HS-27A (cell line): ENCODE measurements at regions not wholly inside any gene's neighbourhood (a gene's known extent, or its start where the extent isn't known, plus 50 kb on each side); places are given as distances from the start of the nearest gene placed in this dataset.

ENCODE experiments used
- DNase-seq: peaks from one replicate; pipeline ENCODE4 v3.0.0-alpha.2; 2012; ENCODE audit warnings: low read depth, missing footprints

DNA sequence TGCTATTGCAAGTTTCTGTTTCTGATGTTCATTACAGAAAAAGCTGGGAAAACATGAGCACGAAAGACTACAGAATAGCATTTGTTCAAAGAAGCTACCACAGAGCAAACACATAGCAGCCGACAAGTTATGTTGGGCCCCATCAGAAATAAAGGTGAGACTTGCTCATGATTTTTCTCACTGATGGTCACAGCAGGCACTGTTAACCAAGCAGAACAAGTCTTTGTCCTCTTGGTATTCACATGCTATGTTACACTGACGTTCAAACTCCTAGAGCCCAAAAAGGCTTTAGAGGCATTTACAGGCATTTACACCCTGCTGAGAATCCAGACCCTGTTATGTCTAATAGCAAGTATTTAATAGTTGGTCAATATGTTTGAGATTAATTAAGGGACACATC, 235.0 kb upstream of the HNMT start:
- no peak for DNase-seq

DNA sequence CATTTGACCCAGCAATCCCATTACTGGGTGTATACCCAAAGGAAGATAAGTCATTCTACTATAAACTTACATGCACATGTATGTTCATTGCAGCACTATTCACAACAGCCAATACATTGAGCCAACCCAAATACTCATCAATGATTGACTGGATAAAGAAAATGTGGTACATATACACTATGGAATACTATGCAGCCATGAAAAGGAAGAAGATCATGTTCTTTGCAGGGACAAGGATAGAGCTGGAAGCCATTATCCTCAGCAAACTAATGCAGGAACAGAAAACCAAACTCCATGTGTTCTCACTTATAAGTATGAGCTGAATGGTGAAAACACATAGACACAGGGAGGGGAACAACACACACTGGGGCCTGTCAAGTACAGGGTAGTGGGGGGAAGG, 226.7 kb upstream of the HNMT start:
- DNase-seq = no peak

DNA sequence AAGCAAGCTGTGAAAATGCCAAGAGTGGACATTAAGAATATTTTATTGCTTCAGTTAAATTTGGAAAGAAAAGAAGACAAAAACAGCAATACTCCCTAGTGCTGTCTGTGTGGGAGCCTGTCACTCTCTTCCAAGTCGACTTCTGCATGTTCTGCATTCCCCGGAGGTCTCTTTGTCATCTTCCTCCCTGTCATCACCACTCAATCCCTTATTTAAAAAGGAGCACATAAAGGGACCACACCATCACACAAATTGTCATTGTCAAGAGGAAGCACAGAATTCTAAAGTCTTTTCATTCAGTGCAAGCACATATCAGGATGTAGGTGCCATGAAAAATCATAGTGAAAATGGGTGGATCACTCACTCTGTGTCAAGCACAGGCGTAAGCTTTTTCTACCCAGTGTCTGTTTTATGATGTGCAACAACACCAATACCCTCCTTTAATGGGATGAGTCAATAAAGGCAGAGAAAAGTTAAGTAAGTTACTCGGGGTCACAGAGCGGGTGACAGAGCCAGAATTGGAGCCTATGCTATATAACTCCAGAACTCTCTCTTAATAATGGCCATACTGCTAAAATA, 222.4 kb upstream of the HNMT start:
- no peak for DNase-seq

DNA sequence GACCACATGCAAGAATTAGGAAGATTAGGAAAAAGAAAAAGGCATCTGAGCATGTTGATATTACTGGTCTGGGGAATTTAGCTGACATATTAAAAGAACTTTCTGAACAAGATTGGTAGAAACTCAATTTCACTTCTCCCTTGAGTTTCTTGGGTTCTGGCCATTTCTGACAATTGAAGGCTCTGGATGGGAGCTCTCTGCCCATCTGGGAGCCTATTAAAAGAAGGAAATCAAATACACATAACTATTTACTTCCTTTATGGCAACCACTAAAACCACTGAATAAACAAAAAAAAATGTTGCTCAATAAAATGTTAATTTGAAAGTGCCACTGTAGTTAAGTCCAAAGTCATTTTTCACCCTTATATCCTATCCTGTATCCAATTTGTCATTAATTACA, 216.8 kb upstream of the HNMT start:
- no peak for DNase-seq

DNA sequence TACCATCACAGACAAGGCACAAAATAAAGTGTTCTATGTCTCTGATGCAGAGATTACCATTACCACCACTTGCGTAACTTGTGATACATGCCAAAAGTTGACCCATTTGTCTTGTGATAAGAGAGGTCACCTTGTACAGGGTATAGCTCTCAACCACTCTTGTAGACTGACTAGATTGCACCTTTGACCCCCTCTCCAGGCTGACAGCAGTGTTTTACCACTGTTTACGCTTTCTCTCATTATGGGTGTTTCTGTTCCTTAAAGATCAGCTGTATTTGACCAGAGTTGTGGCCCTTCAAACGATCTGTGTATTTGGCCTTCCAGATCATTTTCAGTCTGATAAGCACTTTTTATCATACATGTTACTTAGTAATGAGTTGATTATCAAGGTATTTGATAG, 215.7 kb upstream of the HNMT start:
- DNase-seq = no peak

DNA sequence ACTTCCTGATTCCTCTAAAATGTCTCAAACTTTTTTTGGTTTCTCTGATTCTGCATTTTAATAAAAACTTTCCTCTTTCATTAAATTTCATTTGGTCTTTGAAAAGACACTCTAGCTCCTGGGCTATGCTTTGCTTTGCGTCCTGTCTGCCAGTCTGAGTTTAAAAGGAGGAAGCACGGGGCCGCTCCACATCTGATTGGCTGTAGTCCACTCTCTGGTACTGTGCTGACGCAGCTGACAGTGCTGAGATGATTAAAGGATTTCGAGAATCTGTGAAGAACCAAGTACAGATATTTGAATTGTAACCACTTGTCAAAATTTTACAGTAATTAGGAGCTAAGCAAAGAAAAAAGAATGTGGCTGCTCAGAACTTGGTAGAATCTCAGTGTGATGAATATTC, 199.6 kb upstream of the HNMT start:
- DNase-seq = no peak

DNA sequence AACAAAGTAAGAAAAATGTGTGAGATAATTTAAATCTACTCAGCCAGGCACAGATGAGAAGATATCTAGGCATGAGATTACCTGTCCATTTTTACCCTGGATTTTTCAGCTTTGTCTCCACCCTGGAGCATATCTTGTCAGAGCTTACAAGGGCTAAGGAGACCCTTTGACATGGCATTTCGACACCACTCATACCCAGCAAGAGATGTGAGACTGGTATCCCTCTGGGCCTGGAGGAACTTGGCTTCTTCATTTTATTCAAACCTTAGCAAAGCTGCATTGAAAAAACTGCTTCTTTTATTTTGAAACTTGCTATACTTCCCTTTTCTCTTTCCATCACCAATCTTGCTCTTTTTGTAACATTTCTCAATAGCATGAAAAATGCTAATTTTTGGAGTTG, 194.9 kb upstream of the HNMT start:
- no peak for DNase-seq

DNA sequence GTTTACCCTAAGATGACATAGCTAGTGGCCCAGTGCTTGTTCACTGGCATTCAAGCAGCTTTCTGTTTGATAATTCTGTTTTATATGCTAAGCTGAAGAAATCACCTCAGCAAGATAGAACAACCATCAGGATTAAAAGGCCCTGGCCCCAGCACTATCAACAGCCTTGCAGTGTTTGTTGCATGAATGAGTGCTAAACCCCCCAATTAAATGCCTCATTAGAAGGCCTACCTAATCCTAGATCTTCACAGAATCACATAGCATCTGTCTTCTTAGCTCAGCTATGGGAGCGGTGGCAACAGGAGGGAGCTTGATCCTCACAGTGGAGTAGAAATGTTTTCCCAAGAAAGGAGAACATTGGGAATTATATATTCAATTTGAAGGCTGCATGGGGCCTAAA, 194.1 kb upstream of the HNMT start:
- DNase-seq = no peak

DNA sequence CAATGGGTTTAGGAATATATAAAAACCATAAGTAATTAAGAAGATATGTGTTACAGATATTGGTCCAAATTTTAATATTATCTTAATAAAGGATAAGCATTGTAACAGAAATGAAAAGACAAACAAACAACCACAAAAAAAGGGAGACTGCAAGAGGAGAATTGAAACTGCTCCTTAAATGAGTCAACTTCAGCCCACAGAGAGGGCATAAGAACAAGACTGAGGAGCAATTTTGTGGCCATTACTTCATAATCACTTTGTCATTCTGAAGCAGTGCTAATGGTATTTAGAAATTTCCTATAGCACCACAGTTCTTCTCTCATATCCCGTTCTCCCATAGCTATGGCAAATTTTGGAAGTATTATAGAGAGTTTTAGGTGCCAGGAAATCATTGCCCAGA, 193.2 kb upstream of the HNMT start:
- no peak for DNase-seq

DNA sequence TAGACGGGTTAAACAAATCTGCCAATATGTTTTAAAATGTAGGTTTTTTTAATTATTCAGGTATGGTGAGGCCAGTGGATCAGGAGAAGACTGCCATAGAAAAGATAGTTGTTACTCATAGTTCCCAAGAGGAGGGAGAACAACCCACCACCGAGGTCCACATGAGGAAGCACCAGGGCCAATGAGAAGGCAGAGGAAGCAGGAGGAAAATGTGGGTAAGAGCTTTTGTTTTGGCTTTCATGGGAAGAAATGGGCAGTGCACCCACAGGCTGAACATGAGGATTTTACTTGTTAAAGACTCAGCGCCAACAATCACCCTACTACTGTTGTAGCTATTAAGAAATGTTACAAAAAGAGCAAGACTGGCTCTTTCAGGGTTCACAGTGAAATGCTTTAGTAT, 191.8 kb upstream of the HNMT start:
- no peak for DNase-seq

DNA sequence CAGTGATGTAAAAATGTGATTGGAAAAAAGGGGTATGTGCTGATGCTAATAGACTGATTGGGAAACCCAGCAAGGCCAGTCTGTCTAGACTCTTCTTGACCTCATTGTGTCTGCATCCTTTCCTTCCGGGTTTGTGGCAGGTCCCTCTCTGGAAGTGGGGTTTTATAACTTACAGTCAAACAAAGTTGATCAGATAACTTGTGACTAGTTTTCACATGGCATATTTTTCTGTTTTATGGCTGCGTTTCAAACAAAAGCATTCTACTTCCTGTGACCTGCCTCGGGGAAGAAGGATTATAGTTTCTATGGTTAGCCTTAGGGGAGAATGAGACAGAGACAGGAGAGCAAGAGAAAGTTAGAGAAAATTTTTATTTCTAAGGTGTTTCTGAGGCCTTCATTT, 188.7 kb upstream of the HNMT start:
- DNase-seq = no peak

DNA sequence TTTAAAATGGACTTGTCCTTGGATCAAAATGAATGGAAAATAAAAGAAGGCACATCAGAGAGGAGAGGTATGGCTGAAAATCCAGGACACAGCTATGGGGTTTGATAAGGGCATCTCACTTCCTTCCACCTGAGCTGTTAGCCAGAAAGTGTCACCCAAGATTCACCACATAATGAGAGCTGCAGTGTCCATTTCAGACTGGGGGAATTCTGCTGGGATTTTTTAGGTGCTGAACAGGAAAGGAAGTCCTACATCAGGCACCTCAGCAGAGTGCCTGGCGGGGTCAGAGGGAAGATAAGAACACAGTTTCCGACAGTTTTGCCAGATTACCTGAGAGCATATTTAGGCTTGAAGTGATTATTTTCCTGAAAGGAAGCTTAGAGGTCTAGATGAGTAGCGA, 187.6 kb upstream of the HNMT start:
- no peak for DNase-seq

DNA sequence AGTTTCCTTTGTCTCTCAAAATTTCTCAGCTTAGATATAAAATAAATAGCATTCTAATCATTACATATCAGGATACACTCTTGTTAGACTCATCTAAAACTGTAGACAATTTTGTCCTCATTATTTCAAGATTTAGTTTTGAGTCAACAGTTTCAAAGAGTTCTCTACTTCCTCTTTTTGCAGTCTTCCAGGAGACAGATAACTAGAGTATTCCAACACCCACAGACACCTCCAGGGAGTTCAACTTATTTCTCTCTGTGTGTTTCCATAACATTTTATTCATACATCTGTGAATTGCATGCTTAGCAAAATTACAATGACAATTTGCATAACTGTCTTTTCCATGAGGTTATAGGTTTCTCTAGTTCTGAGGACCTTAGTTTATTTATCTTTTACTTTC, 166.6 kb upstream of the HNMT start:
- no peak for DNase-seq

DNA sequence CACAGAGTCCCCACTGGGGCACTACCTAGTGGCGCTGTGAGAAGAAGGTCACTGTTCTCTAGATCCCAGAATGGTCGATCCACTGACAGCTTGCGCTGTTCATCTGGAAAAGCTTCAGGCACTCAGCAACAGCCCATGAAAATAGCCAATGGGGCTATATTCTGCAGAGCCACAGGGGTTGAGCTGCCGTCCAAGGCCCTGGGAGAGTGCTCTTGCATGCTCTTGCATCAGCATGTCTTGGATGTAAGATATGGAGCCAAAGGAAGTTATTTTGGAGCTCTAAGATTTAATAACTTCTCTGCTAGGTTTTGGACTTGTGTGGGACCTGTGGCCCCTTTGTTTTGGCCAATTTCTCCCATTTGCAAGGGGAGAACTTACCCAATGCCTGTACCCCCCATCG, 164.7 kb upstream of the HNMT start:
- no peak for DNase-seq

DNA sequence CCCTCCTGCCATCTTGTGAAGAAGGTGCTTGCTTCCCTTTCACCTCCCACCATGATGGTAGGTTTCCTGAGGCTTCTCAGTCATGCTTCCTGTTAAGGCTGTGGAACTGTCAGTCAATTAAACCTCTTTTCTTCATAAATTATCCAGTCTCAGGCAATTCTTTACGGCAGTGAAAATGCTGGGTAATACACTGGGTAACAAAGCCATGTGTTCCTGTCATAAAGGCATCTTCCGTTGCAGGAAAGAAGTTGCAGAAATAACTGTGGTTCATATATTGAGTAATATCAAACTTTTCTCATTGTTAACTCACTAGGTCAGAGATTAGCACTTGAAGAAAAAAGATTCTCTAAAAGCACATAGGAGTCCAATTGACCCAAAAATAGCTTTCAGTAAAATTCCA, 163.9 kb upstream of the HNMT start:
- no peak for DNase-seq

DNA sequence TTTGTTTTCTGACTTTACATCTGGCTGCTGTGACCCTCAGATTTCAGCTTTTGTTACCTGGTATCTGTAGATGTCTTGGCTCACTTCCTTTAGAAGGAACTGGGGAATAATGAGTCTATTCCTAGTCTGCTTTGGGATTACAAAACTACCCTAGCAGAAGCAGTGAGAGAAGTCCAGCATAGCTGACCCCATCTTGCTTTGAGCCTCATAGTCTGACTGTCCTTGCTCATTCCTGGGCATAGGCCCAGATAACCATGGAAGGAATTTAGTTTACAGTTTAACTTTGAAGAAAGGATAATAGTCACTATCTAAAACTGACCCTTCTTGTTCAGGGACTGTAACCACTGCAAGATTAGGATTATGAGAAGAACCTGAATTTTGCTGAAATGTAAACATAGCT, 163.0 kb upstream of the HNMT start:
- no peak for DNase-seq

DNA sequence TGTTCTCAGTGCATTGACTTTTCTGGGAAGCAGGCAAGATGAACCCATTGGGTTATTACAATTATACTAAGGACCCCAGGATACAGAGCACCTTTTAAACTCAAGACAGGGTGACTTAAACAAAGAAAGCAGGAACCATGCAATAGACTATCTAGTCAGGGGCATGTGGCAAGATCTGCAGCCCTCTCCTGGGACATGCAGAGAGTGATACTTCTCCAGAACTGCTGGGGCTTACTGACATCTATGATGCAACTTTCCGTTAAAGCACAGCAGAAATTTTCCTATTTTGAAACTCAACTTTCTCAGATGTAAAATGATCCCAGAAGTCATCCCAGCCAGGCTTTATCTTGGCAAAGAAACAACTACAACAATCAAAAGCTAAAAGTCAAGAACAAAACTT, 162.2 kb upstream of the HNMT start:
- DNase-seq = no peak

DNA sequence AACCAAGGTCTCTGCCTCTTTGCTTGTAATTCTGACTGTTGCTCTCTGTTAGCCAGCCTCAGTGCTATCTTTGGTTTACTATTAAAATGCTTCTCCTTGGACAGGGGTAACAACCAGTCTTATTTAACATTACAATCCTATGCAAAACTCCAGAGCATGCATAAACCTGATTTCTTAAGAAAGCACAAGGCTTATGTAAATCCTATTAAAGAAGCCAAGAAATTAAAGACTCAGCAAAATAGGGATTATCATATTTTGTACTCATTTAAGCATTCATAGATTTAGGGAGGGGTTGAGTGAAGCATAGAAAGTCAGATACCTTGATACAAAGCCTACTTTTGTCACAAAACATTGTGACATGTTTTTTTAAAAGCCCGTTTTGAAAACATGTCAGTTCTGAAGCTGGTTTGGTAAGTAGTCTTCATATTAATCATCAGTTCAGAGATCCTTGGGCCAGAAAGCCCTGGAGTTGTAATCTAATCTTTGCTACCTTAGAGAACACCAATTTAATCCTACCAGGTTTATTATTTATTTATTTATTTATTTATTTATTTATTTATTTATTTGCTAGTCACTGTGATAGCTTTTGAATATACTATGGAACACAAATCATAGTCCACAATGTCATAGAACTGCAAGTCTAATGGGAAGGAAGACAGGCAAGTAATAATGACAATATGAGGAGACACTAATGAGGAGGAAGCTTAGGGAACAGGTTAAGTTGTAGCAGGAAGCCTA, 158.0 kb upstream of the HNMT start:
- no peak for DNase-seq

DNA sequence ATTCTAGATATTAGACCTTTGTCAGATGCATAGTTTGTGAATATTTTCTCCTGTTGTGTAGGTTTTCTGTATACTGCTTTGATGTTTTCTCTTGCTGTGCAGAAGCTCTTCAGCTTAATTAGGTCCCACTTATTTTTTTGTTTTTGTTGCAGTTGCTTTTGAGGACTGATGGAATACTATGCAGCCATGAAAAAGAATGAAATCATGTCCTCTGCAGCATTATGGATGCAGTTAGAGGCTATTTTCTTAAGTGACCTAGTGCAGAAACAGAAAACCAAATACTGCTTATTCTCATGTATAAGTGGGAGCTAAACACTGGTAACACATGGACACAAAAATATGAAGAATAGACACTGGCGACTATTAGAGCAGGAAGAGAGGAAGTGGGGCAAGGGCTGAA, 155.0 kb upstream of the HNMT start:
- DNase-seq = no peak

DNA sequence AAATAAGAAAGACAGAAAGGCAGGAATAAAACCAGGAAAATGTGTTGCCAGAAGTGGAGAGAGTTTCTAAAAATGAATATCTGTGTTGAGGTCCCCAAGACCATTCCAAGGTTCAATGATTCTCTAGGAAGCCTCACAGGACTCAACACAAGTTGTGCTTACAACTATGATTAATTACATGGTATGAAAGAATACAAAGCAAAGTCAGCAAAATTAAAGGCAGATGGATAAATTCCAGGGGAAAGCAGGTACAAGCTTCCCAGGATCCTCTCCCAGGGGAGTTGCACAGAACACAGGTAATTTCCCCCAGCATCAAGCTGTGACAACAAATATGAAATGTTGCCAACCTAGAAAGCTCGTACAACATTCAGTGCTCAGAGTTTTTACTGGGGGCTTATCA, 154.4 kb upstream of the HNMT start:
- DNase-seq = no peak

DNA sequence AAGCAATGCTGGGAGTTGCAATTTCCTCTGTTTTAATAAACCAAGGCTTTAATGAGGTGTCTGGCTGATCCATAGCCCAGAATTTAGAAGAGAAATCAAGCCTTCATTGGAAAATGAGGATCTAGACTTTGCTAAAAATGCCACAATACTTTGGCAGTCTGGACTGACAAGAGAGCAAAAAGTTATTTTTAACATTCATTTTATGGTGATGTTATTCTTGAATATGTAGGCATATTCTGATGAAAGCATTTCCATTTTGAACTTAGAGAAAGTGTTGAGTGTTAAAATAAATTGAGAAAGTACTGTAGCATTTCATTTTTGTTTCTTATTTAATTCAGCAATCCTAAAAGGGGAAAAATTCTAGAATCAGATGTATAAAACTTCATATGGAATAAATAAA, 151.8 kb upstream of the HNMT start:
- no peak for DNase-seq

DNA sequence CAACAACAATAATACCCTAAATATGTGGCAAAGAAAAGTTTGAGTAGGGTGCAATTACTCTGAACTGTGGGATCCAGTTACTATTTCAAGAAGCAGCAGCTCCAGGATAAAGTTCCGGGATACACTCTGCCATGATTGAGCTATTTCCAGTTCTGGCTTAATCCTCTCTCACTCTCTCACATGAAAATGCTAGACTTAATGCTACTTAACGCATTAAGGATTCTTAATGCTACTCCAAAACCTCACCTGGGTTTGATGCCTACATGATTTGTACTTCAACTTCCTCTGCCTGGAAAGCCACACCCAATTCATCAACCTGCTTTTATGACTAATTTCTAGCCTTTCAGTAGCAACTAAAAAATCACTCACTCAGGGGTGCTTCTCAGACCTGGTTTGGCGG, 151.1 kb upstream of the HNMT start:
- no peak for DNase-seq

DNA sequence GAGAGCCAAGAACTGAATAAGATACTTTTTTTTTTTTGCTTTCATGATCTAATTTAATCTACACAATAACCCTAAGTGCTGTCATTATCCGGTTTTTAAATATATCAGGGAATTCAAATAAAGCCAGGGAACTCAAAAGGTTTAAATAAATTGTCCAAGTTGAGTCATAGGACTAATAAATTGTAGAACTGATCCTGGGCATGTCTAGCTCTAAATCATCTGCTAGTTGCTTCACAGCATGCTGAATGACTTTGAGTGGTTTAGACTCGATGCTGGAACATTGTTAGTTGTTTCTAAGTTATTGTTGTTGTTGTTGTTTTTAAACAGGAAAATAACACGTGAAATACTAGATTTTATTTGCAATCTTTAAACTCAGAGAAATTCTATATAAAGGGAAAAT, 147.2 kb upstream of the HNMT start:
- no peak for DNase-seq

DNA sequence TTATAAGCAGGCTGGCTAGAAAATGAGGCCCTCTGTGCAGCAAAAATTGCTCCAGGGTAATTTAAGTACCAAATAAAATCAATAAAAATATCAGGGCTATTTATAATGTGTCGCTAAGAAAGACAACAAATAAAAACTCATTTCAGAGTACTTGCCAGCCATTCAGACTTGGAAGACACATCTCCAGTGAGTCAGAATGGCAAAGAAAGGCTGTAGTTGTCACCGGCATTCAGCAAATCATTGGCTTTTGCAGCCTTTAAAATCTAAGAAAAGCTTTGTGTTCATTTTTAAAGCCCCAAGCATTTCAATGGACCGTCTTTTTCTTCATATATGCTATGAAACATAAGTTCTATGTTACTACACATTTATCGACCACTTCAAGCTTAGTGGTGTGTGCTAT, 141.1 kb upstream of the HNMT start:
- no peak for DNase-seq

DNA sequence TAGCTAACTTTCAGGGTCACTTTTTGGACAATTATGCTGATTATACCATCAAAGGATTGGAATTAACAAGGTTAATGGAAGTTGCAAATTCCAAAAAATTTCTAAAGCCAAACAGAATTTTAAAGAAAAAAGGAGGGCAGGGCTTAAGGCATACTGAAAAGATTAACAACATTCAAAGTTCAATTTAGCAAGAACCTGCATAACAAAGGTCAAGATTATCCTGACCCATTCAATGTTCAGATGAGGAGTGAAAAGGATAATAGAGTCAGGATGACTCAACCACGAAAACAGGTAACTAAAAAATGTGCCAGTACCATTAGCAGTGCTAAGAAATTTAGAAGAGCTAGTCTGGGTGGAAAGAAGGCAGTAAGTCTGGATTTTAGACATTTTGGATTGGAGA, 139.8 kb upstream of the HNMT start:
- no peak for DNase-seq
